Head of caudate nucleus (tissue), 42 donors: ENCODE measurements at regions not wholly inside any gene's neighbourhood (a gene's known extent, or its start where the extent isn't known, plus 50 kb on each side); places are given as distances from the start of the nearest gene placed in this dataset.

Source experiments
- DNase-seq, 42 donors: peaks; one replicate each; pipeline versions ENCODE4 v3.0.0 to v3.0.0-alpha.2; 2020 to 2021; ENCODE audit warnings: mixed read lengths in 7 of 42
- intact Hi-C: fragments of 100-400 bp; cut with DNase I; formaldehyde crosslinking; loops from one replicate; pipeline ENCODE4 v1.15.0; 2022

- DNase-seq: no peak
- intact Hi-C loops: no loop called here
Observed at GRCh38 chr6:137434640-137435039, 59.6 kb downstream of the OLIG3 start.

- DNase-seq: no peak
- intact Hi-C loops: no loop called here
Observed at GRCh38 chr6:137432054-137432611, 62.1 kb downstream of the OLIG3 start.

GRCh38 chr6:137430954-137431353 is 63.2 kb downstream of the OLIG3 start:
- intact Hi-C loops: no loop called here
- DNase-seq: no peak

- no peak for DNase-seq
- intact Hi-C loops: no loop called here
Observed at GRCh38 chr6:137427656-137428290, 66.4 kb downstream of the OLIG3 start.

- DNase-seq: no peak
Observed at GRCh38 chr6:137426007-137426689, 68.0 kb downstream of the OLIG3 start.

GRCh38 chr6:137424251-137424650 is 69.9 kb downstream of the OLIG3 start:
- intact Hi-C loops: no loop called here
- no peak for DNase-seq

More at GRCh38 chr6:137426007-137426689, 68.0 kb downstream of the OLIG3 start:
- intact Hi-C loops: no loop called here

GRCh38 chr6:137423451-137424168 is 70.6 kb downstream of the OLIG3 start:
- intact Hi-C loops: no loop called here
- no peak for DNase-seq

GRCh38 chr6:137417396-137417795 is 76.8 kb downstream of the OLIG3 start:
- no peak for DNase-seq
- intact Hi-C loops: loop anchor here (5.0 kb wide), 2 partner anchors 135 to 150 kb away; no protein-coding TSS in a partner anchor

- intact Hi-C loops: loop anchor here (5.0 kb wide), 2 partner anchors 134 to 149 kb away; no protein-coding TSS in a partner anchor
- no peak for DNase-seq
Observed at GRCh38 chr6:137416376-137417109, 77.7 kb downstream of the OLIG3 start.

- intact Hi-C loops: loop anchor here (2.0 to 5.0 kb wide), 3 partner anchors 75 to 149 kb away; no protein-coding TSS in a partner anchor
Observed at GRCh38 chr6:137415834-137416190, 78.4 kb downstream of the OLIG3 start.

GRCh38 chr6:137415127-137415833 is 78.9 kb downstream of the OLIG3 start:
- intact Hi-C loops: loop anchor here (2.0 to 5.0 kb wide), 3 partner anchors 74 to 148 kb away; no protein-coding TSS in a partner anchor
- DNase-seq: peak; percentile 25 to 90 (median 69)

More at GRCh38 chr6:137415834-137416190, 78.4 kb downstream of the OLIG3 start:
- DNase-seq: no peak

- intact Hi-C loops: loop anchor here (2.0 kb wide), 1 partner anchor 74 kb away; no protein-coding TSS in a partner anchor
- peak in 6 of 42 donors; percentile 5 to 43 (median 17) for DNase-seq
Observed at GRCh38 chr6:137414599-137414998, 79.6 kb downstream of the OLIG3 start.

- no peak for DNase-seq
- intact Hi-C loops: no loop called here
Observed at GRCh38 chr6:137413482-137413881, 80.7 kb downstream of the OLIG3 start.

- intact Hi-C loops: no loop called here
- no peak for DNase-seq
Observed at GRCh38 chr6:137412562-137412961, 81.6 kb downstream of the OLIG3 start.

- DNase-seq: no peak
- intact Hi-C loops: no loop called here
Observed at GRCh38 chr6:137409266-137409777, 84.9 kb downstream of the OLIG3 start.

- intact Hi-C loops: no loop called here
- no peak for DNase-seq
Observed at GRCh38 chr6:137407816-137408215, 86.4 kb downstream of the OLIG3 start.

GRCh38 chr6:137405806-137406205 is 88.4 kb downstream of the OLIG3 start:
- no peak for DNase-seq
- intact Hi-C loops: no loop called here

- intact Hi-C loops: no loop called here
- DNase-seq: no peak
Observed at GRCh38 chr6:137403855-137404254, 90.3 kb downstream of the OLIG3 start.
